Gastroesophageal sphincter (tissue), 3 donors: ENCODE measurements at regions not wholly inside any gene's neighbourhood (a gene's known extent, or its start where the extent isn't known, plus 50 kb on each side); places are given as distances from the start of the nearest gene placed in this dataset.

Experiments used
- CTCF ChIP-seq, 4 experiments: fragments of 200-600 bp in 2 of 4; fragments of 450-650 bp in 2 of 4; sonication (generic) in 1 of 4; IDR thresholded peaks; one replicate each; pipeline ENCODE4 v1.5.1; 2017 to 2019; ENCODE audit warnings: antibody characterized with exemption in 4 of 4, mild to moderate bottlenecking in 2 of 4, moderate library complexity in 2 of 4
- EP300 ChIP-seq: sonication (generic); formaldehyde crosslinking; IDR thresholded peaks from one replicate; pipeline ENCODE4 v1.6.1; 2017; ENCODE audit warnings: antibody characterized with exemption, mild to moderate bottlenecking
- POLR2A ChIP-seq, 2 donors: fragments of 450-650 bp; IDR thresholded peaks; one replicate each; pipeline ENCODE4 v1.6.1; 2017; ENCODE audit warnings: antibody characterized with exemption in 2 of 2, mild to moderate bottlenecking in 2 of 2, moderate library complexity in 1 of 2
- POLR2AphosphoS5 ChIP-seq: sonication (generic); formaldehyde crosslinking; IDR thresholded peaks from one replicate; pipeline ENCODE4 v1.6.1; 2017; ENCODE audit warnings: antibody characterized with exemption

DNA sequence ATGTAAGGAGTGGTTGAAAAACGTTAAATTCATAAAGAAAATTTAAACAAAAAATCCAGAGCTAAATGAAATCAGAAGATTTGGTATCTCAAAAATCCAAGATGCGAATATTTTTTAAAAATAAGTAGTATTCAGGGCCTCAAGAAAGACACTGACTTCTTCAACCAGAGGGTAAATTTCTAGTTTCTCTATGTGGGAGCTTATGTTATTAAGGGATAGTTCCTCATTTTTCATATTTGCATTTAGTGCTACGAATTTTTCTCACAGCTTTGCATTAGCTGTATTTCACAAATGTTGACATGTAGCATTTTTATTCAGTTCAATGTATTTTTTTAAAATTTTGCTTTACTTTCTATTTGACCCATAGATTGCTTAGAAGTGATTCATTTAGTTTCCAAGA, 454.7 kb downstream of the CBLN2 start:
- TF ChIP-seq POLR2AphosphoS5 (no peak), CTCF (IDR thresholded peaks at IDR 0.05) (no peak), POLR2A (IDR thresholded peaks at IDR 0.05) (no peak), EP300 (no peak)
